ENCODE measurements at regions not wholly inside any gene's neighbourhood (a gene's known extent, or its start where the extent isn't known, plus 50 kb on each side); places are given as distances from the start of the nearest gene placed in this dataset.

DNA sequence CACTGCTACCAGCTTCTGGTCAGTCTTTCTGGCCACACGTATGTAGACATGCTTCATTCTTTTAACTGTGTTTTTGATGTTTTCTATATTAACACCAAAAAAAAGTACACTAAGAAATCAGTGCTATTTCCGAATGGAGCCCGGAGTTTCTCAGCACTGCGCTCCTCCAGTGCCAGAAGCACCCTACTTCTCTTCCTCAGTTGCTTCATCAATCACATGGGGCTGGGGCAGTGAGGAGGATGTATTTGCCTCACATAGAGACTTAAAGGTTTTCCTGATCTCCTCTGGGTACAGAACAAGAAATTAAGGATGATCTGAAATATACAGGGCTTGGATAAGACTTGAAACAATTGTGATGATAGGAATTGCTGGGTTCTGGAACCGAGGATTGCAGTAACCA lies 148.0 kb downstream of the ERCC6L2 start:
- no peak for TF ChIP-seq EZH2 (IDR thresholded peaks at IDR 0.05; ENCODE audit: borderline replicate concordance, low read length)
- TF ChIP-seq CTCF (IDR thresholded peaks at IDR 0.05; ENCODE audit: low read length): no peak
